ENCODE measurements at regions not wholly inside any gene's neighbourhood (a gene's known extent, or its start where the extent isn't known, plus 50 kb on each side); places are given as distances from the start of the nearest gene placed in this dataset.
"Not testable (repeated sequence)": the region's sequence is repeated elsewhere in the genome, so short reads cannot be mapped to it uniquely, and the experiment has no call there.

DNA sequence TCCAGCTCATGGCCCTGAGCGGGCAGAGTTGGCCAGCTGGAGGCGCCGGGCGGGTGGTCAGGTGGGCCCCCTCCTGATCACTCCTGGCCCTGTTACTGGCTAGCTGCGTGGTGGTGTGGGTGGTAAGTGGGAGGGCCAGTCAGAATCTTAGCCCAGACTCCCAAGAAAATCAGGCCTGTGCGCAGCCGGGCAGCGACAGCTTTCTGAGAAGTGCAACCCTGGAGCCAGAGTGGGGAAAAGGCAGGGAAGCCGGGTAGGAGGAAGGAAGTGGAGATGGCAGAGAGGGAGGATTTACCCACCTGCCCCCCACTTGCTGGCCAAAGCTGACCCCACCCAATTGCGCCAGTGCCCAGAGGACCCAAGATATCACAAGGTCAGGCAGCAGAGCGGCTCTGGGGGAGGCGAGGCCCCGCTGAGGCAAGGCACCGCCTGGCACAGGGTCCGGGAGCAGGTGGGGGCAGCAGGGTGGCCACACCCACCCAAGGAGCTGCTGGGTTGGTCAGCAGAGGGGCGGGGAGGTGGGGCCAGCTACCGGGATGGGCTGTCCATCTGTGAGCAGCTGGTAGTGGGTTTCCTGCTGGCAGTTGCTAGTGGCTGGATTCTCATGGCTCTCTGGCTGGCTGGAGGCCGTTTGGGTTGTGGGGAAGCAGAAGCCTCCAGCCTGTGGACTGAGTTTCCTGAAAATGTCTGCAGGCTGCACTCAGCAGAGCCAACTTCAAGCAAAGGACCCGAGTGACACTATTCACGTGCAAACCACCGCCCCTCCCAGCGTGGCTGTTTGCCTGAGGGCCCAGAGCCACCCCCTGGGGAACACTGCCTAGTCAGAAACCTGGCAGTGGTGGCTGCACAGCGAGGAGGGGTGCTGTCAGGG lies 196.4 kb downstream of the IGLL1 start:
- FAIRE-seq, result peak; percentile 83
- no peak for DNase-seq (ENCODE audit: low spot score)

DNA sequence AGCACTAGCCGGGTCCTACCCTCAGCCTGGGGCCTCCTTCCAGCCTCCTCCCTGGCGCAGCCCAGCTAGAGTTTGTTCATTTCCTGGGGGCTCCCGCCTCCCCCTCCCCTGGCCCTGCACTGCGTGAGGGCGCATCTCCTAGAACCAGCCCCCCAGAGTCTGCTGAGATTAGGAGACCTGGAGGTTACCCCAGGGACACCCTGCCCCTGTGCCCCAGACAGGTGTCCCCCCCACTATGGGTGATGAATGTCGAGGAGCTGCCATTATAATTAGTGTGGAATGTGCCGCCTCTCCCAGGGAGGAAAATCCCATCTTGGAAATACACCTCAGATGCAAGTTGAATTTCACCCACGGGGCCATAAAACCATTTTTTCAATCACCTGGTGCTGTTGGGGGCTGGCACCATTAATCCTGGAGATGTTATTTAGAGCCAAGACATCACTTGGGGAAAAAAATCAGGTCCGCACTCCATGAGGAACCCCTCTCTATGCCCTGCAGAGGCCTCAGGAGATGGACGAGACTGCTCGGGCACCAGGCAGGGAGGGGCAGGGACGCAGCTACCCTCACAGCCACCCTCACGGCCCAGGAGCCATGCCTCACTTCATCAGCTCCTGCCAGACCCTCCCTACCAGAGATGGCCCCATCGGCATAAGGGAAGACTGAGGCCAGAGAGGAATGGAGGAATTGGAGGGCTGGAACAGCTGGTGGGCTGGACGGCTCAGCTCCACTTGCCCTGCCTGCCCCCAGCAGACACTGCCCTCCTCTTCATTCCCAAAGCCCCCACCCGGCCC lies 197.5 kb downstream of the IGLL1 start:
- FAIRE-seq (peak; percentile 79), DNase-seq (ENCODE audit: low spot score) (no peak)

DNA sequence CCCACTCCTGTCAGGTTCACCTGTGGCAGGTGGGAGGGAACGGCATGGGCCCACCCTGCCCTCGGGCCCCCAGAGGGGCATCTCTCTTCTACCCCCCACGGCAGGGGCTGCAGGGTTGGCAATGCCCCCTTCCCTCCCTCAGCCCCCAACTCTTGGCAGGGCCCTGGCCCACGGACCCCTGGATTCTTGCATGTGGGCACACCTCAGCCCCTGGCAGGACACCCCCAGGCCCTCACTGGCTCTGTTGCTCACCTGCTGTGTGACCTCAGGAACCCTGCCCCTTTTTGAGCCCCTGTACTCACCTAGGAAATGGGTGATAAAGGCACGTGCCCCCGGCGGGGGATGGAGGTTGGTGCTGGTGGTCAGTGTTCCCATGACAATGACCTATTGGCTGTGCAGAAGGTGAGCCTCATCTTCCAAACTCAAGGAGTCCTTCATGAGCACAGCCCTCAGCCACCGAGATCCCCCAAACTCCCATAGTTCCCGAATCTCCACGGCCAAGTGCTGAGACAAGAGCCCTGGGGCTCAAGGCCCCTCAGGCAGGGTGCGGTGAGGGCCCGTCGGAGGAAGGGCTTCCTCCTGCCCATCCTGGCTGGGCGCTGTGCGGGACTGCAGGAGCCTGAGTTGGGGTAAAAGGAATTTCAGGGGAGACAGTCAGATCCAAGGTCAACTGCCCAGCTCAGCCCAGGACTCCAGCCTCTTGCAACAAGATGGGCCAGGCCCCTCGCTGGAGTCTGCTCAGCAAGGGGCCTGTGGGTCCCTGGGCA lies 198.2 kb downstream of the IGLL1 start:
- no peak for FAIRE-seq

DNA sequence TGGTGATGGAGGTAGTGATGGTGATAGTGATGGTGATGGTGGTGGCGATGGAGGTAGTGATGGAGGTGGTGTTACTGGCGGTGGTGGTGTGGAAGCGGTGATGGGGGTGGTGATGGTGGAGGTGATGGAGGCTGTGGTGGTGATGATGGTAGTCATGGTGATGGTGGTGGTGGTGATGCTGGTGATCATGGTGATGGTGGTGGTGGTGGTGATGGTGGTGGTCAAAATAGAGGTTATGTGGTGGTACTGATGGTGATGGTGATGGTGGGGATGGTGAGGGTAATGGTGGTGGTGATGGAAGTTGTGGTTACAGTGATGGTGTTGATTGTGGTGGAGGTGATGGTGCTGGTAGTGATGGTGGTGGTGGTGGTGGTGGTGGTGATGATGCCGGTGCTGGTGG lies 199.2 kb downstream of the IGLL1 start:
- DNase-seq (ENCODE audit: low spot score) (no peak), FAIRE-seq (peak; percentile 99)

More for the DNA sequence above, 198.2 kb downstream of the IGLL1 start:
- no peak for DNase-seq (ENCODE audit: low spot score)

- no peak for FAIRE-seq
- DNase-seq (ENCODE audit: low spot score), result no peak
These were observed 199.9 kb downstream of the IGLL1 start for GRCh38 chr22:23380230-23380573.

DNA sequence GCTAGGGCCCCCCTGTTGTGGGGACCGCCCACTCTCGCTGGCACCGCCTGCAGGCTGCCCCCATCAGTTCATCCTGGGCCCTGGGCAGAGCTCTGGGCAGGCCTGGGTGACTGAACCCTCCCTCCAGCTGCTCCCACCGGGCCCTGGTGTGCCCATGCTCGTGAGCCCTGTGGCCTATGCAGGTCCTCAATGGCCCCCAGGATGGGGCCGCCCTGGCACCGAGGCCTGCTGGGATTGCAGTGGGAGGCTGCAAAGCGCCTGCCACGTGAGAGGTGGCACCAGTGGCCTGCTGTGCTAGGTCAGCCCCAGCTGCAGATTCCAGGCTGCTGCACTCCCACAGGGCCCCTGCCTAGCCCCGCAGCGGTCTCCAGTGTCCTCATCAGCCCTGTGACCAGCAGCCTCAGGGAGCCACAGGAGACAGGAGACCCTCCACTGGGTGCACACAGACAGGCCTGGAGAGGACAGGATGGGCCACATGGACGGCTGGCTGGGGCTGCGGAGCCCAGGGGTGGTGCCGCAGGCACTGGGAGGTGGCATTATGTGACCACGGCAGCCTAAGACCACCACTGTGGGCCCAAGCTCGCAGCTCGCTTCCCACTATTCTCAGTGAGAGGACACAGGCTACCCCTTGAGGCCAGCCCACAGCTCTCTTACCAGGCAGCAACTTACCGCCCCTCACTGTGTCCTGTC lies 199.4 kb downstream of the BCR start:
- DNase-seq (ENCODE audit: low spot score), result not testable (repeated sequence)
- FAIRE-seq, result peak; percentile 91

DNA sequence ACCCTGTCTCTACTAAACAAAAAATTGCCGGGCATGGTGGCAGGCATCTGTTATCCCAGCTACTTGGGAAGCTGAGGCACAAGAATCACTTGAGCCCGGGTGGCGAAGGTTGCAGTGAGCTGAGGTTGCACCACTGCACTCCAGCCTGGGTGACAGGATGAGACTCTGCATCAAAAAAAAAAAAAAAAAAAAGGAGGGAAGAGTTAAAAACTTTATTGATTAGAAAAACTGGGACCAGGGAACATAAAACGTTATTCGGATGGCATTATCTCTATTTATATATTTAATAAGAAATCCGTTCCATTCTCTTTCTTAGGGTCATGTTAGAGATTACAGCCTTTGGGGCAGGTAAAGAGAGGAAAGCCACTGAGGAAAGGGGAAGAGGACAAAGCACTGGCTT lies 197.5 kb downstream of the BCR start:
- no peak for FAIRE-seq

GRCh38 chr22:23376256-23376655 lies 195.9 kb downstream of the BCR start:
- DNase-seq (ENCODE audit: low spot score), result no peak
- peak; percentile 40 for FAIRE-seq

More for the DNA sequence above, 197.5 kb downstream of the BCR start:
- DNase-seq (ENCODE audit: low spot score), result no peak

DNA sequence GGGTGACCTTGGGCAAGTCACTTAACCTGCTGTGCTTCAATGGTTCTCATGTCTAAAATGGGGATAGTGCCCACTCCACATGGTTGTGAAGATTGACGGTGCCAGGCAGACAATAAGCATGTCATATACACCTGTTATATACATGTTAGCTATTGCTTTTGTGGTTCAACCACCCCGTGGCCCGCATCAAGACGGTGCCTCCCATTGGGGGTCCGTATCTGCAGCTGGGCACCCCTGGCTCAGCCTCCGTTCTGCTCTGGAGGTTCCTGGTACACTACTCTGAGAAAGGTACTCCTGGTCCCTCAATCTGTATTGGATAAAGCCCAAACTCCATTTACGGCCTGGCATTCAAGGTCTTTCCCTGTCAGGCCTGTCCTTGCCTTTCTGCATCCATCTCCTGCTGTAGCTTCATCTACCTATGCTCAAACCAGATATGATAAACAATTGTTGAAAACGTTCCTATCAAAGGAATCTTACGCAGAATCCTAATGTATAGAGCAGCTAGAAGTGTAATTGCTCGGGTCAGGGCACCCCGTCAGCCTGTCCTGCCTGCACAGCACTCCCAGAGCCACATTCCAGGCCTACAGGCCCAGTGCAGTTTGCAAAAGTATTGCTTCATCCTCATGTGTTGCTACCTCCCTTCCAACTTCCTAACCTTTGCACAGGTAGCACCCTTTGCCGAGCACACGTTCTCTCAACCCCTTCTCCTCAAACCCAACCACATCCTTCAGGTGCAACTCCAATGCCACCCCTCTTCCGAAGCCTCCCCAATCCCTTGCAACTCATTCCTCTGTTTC lies 194.9 kb downstream of the BCR start:
- DNase-seq (ENCODE audit: low spot score), result no peak
- FAIRE-seq, result peak; percentile 78

DNA sequence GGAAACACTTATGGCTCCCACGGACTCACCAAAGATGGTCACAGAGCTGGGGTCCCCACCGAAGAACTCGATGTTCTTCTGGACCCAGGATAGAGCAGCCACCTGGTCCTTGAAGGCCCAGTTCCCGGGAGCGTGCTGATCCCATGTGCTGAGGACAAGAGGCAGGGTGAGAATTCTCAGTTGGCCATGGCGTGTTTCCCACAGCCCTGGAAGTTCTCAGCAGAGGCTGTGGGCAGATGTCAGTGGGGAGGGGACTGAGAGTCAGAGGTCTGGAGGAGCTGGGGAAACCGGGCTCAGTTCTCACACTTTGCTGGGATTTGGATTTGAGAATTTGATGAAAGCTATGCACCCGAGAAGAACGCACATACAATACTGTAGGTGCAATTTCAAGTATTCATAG lies 193.3 kb downstream of the BCR start:
- DNase-seq (ENCODE audit: low spot score), result no peak
- FAIRE-seq, result no peak

GRCh38 chr22:23370251-23370650 lies 189.9 kb downstream of the BCR start:
- no peak for FAIRE-seq
- no peak for DNase-seq (ENCODE audit: low spot score)

GRCh38 chr22:23369054-23369685 lies 188.9 kb downstream of the BCR start:
- peak; percentile 50 for FAIRE-seq
- no peak for DNase-seq (ENCODE audit: low spot score)

Data from urothelium cell line (cell line).